ENCODE measurements at regions not wholly inside any gene's neighbourhood (a gene's known extent, or its start where the extent isn't known, plus 50 kb on each side); places are given as distances from the start of the nearest gene placed in this dataset.
"Not testable (repeated sequence)": the region's sequence is repeated elsewhere in the genome, so short reads cannot be mapped to it uniquely, and the experiment has no call there.

- intact Hi-C loops (cut with micrococcal nuclease); H3K4me2 ChIP-seq (ENCODE audit: insufficient read depth, low read length); H3K27ac ChIP-seq (ENCODE audit: extremely low read depth, low read depth, low read length); H3K9me3 ChIP-seq (replicated peaks; ENCODE audit: control insufficient read depth, insufficient read depth, low read depth, low read length); H3K9me1 ChIP-seq (ENCODE audit: control insufficient read depth, insufficient read depth, low read length); H3K36me3 ChIP-seq (ENCODE audit: control insufficient read depth, insufficient read depth, low read length); FAIRE-seq; H3K4me1 ChIP-seq (replicated peaks in 1 of 2; ENCODE audit: control insufficient read depth in 2 of 2, insufficient read depth in 2 of 2, low read length in 2 of 2); H3K9ac ChIP-seq (ENCODE audit: insufficient read depth in 1 of 2, low read depth in 2 of 2, low read length in 2 of 2); H3K4me3 ChIP-seq; ATAC-seq; BruUV-seq (replicated peaks); H3K79me2 ChIP-seq (ENCODE audit: control insufficient read depth, insufficient read depth, low read length); H2AFZ ChIP-seq (ENCODE audit: low read depth, low read length); POLR2A ChIA-PET; H3K27me3 ChIP-seq (ENCODE audit: control insufficient read depth in 2 of 2, insufficient read depth in 2 of 2, low read length in 2 of 2); H4K20me1 ChIP-seq (replicated peaks; ENCODE audit: control insufficient read depth, insufficient read depth, low read length); in situ Hi-C loops (cut with MboI); CTCF ChIA-PET (ENCODE audit: low intra/inter-chr PET ratio); DNase-seq (ENCODE audit: extremely low read depth in 1 of 4, low spot score in 3 of 4): not testable (repeated sequence)
- WGBS (ENCODE audit: insufficient coverage, low coverage, missing lambda C conversion rate): under 1% methylated on average over 13 of the region's 13 CpGs
These were observed 315.6 kb downstream of the LTN1 start for GRCh38 chr21:28677096-28677495.

GRCh38 chr21:28675331-28676041, 317.2 kb downstream of the LTN1 start:
- H3K79me2 ChIP-seq (ENCODE audit: control insufficient read depth, insufficient read depth, low read length): no peaks in the 10 kb centered on the region
- in situ Hi-C loops (cut with MboI) (no loop called here), intact Hi-C loops (cut with micrococcal nuclease) (no loop called here)
- H3K36me3 ChIP-seq (ENCODE audit: control insufficient read depth, insufficient read depth, low read length): no peaks in the 10 kb centered on the region
- no peak overlapping the region for H2AFZ ChIP-seq (ENCODE audit: low read depth, low read length)
- H3K9me3 ChIP-seq (replicated peaks; ENCODE audit: control insufficient read depth, insufficient read depth, low read depth, low read length): no peaks in the 10 kb centered on the region
- H3K9ac ChIP-seq (ENCODE audit: insufficient read depth in 1 of 2, low read depth in 2 of 2, low read length in 2 of 2): no peak overlapping the region
- ATAC-seq (no peak), FAIRE-seq (no peak), DNase-seq (ENCODE audit: extremely low read depth in 1 of 4, low spot score in 3 of 4) (no peak)
- CTCF ChIA-PET (ENCODE audit: low intra/inter-chr PET ratio): no interaction called here
- no TSS peak for BruUV-seq (replicated peaks)
- WGBS (ENCODE audit: insufficient coverage, low coverage, missing lambda C conversion rate): 0% methylated on average over 4 of the region's 4 CpGs
- no peaks in the 10 kb centered on the region for H3K27me3 ChIP-seq (ENCODE audit: control insufficient read depth in 2 of 2, insufficient read depth in 2 of 2, low read length in 2 of 2)
- POLR2A ChIA-PET: no interaction called here
- H3K4me2 ChIP-seq (ENCODE audit: insufficient read depth, low read length): no peak overlapping the region
- no peak overlapping the region for H3K4me3 ChIP-seq
- no peaks in the 10 kb centered on the region for H3K4me1 ChIP-seq (replicated peaks in 1 of 2; ENCODE audit: control insufficient read depth in 2 of 2, insufficient read depth in 2 of 2, low read length in 2 of 2)
- H3K27ac ChIP-seq (ENCODE audit: extremely low read depth, low read depth, low read length): no peak overlapping the region
- no peaks in the 10 kb centered on the region for H3K9me1 ChIP-seq (ENCODE audit: control insufficient read depth, insufficient read depth, low read length)
- H4K20me1 ChIP-seq (replicated peaks; ENCODE audit: control insufficient read depth, insufficient read depth, low read length): no peaks in the 10 kb centered on the region
- TF ChIP-seq KLF16 (IDR thresholded peaks at IDR 0.05) (no peak), CBFA2T3 (IDR thresholded peaks at IDR 0.05) (no peak), MBD2 (IDR thresholded peaks at IDR 0.05; ENCODE audit: borderline replicate concordance, low read depth) (no peak), NFIC (IDR thresholded peaks at IDR 0.05) (no peak), TCF15 (CRISPR knock-in tag; IDR thresholded peaks at IDR 0.05) (no peak), CAMTA2 (CRISPR knock-in tag; conservative IDR thresholded peaks at IDR 0.05) (no peak), ZNF518B (CRISPR knock-in tag; IDR thresholded peaks at IDR 0.05) (no peak), HCFC1 (IDR thresholded peaks at IDR 0.05; ENCODE audit: low read depth, low read length) (no peak), NCOA1 (IDR thresholded peaks at IDR 0.05; ENCODE audit: low read depth) (no peak), ZNF655 (CRISPR knock-in tag; IDR thresholded peaks at IDR 0.05) (no peak), ZNF23 (CRISPR knock-in tag; IDR thresholded peaks at IDR 0.05) (no peak), ZNF354B (CRISPR knock-in tag; IDR thresholded peaks at IDR 0.05) (no peak), CGGBP1 (CRISPR knock-in tag; IDR thresholded peaks at IDR 0.05) (no peak)
